HuH-7 (cell line): ENCODE measurements at regions not wholly inside any gene's neighbourhood (a gene's known extent, or its start where the extent isn't known, plus 50 kb on each side); places are given as distances from the start of the nearest gene placed in this dataset.

Experiments used
- DNase-seq: peaks from one replicate; pipeline ENCODE4 v3.0.0; 2011; ENCODE audit warnings: low spot score

DNA sequence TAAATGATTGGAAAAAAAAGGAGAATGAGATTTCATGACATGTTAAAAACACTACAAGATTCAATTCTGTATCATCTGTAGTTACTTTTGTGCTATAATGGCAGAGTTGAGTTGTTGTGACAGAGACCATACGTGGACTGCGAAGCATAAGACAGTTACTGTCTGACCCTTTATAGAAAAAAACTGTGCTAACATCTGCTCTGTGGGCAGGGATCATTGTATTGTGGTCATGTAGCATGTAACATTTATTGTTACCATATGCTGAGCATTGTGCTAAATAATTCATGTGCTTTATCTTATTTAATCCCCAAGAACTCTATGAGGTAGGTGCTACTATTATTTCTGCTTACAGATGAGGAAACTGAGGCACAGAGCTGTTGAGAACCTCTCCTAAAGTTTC lies 147.3 kb upstream of the HMHB1 start:
- no peak for DNase-seq

DNA sequence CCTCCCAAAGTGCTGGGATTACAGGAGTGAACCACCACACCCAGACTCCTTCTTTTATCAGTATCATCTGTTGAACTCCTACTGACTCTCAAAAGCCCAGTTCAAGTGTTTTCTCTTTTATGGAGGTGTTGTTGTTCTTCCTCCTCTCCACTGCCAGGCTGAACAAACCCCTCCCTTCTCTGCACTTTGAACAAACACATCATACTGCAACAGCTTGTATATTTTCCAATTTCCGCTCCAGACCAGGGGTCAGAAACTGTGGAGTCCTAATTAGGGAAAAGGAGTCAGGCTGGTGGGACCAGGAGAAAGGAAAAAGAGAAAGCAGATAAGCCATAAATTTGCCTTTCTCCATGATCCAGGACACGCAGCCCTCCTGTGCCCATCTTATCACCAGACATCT lies 148.1 kb upstream of the HMHB1 start:
- DNase-seq: no peak

DNA sequence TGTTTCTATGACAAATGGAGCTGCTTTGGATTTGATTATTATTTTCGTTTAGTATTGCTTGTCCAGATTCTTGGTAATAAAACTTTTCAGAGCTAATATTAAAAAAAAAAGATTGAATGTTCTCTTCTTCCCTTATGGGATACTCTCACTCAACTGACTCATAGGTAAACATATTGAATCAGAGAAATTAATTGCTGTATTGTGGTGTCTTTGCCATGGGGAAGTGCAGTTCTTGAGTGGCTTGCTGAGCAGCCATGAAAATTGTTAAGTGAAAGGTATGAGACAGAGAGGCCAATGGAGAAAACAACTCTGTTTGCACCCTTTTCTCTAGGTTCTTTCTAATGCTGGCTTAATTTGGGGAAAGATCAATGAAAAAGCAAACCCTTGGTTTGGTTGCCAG lies 149.9 kb upstream of the HMHB1 start:
- DNase-seq: no peak

DNA sequence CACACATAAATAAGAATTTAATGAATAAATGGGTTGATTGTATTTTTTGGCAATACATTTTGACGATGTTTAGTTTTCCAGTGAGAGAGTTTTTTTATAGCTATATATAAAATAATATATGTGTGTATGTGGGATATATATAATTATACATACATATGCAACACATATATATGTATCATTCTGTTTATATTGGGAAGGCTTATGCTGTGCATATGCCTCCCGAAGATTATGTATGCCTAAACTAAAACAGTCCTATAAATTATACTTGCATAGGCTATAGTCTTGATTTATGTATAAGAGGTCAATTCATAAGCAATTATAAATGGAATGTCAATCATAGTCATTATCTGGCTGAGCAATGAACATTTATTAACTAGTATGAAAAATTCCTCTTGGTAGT lies 151.3 kb upstream of the HMHB1 start:
- no peak for DNase-seq

DNA sequence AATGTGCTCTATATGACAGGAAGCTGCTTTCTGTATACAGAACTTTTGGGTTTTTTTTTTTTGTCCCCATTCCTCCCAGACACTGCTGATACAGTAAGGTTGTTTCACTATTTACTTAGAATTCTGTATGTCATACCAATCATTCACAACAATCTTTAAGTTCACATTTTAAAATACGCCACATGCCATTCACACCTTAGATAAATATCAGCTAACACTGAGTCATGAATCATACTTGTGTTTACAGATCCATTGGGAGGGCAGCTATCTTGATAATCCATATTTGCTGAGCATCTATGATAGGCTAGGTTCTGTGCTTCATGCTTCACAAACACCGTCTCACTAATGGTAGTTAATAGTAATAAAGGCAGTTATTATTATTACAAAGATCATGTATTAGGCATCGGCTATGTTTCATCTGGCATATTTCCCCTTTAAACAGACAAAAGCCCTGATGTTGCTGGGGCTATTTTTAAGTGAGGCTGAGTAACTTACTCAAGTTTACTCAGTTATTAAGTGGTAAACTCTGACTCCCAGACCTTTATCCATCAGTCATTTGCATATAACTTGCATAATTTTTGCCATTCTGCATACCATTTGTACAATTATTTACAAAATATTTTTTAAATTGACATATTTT lies 152.2 kb upstream of the HMHB1 start:
- DNase-seq: no peak

DNA sequence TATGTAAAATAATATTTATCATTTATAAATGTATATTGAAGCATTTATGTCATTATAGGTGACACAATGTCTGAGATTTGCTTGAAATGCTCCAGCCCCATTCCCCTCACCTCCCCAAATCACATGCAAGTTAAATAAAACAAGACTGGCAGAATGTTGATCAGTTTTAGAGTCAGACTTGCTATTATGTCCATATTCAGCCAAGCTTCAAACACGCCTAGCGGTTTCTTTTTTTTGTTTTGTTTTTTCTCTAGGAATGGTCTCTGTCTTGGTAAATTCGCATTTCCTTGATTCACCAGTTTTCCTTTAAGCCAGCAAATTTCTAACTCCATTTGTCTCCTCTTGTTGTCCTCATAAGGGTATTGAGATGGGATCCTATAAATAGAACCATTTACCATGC lies 153.0 kb upstream of the HMHB1 start:
- DNase-seq: no peak

DNA sequence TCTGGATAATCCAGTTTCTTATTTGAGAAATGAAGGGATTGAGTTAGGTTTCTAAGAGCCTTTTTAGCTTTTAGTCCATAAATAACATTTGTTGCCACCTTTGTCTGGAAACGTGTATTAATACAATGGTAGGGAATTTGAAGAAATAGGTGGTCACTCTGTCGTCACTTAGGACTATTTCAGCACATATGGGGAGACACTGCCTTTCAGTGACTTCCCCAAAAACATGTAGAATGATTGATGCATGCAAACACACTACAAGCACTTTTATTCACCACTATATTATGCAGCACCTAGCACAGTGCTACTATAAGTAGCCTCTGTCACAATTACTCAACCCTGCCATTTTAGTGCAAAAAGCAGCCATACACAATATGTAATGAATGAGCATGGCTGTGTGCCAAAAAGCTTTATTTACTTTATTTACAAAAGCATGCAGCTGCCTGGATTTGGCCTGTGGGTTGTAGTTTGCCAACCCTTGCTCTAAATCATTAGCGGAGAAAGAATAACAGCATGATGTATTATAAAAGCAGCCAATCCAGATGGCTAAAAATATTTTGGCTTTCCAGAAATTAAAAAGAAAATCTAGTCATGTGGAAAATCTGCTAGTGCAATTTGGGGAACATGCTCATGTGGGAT lies 154.2 kb upstream of the HMHB1 start:
- DNase-seq: no peak

DNA sequence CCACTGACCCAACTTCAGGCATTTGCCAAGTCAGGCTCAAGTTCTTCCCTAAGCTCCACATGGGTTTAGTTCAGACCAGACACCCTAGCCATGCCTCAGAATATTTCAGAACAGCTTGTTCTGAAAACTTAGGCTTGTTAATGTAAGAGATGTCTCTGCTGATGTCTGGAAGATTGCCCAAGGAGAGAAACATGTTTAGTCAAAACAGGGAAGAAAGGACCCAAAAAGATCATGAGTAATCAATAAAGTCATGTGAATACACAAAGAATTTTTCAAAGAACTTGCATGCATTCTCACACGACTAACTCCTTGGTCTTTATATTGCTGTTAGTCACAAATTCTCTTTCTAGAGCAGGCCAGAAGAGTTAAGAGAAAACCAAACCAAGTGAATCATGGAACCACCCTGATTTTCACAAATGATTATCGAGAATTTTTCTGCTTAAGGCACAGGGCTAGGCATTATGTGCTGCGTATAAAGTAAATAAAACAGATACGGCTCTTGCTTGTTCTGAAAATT lies 158.1 kb upstream of the HMHB1 start:
- DNase-seq: no peak

DNA sequence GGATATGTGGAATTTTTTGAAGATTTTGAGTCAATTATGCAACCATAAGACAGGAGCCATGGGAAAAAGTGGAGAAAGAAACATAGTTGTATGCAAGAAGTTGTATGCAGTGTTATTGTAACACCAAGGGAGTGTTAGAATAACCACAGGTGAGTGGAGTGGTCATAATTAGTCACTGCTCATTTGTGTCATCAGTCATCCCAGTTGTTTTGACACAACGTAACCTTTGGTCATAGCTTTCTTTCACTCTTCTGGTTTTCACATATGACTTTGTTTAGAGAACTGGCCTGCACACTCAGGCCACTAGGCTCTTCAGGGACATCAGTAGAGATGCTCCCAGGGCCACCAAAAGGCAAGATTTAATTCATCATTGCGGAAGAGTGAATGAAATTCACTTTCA lies 158.7 kb upstream of the HMHB1 start:
- no peak for DNase-seq

DNA sequence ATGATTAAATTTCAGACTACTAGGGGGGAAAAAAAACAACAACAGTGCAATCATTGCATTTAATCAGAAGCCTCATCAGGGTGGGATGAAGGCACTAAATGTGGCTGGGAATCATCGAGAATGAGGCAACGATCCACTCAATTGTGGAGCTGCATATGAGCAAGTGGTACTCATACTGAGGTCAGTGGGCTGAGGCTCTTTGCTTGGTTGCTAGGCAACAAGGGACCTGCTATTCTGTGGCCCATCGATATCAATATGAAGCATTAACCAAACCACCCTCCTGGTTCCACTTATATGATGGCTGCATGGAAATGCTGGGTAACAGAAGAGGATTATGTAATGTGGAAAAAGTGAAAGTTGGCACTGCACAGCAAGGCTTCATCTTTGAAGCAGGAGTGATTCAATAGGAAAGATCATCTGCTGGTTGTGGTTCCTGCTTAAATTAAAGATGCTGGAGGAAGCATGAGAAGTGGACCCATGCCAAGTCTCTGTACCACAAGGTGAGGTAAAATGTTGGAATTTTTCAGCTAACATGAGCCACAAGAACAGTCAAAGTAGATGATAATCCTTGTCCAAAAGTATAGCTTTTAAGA lies 159.8 kb upstream of the HMHB1 start:
- no peak for DNase-seq

DNA sequence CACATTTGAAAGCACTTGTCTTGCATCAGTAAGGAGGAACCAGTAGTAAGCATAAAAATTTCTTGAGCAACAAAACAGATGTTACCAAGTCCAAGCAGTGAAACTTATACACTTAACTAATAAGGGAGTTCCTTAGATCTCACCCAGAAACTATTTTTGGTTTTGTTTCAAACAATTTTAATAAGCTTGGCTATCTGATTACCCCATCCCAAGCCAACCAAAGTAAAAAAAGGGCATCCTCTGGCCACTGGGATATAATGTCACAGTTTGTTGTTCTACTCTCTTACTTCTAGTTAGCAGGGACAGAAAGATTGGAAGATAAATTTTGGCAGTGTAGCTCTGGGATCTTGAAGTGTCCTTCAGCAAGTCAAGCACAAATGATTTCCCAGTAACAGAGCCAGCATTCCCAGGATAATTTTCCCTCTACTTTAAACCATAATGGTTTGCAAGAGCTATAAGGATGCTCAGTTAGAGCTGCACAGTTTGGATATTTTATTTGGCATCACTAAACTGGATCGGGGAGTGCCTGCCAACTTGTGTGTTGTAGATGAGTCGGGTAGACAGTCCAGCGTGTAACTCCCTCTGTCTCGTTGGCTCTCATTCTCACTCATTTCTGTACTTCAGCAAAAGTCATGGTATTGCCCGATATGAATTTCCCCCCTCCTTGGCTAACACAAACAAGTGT lies 161.9 kb upstream of the HMHB1 start:
- DNase-seq: no peak

DNA sequence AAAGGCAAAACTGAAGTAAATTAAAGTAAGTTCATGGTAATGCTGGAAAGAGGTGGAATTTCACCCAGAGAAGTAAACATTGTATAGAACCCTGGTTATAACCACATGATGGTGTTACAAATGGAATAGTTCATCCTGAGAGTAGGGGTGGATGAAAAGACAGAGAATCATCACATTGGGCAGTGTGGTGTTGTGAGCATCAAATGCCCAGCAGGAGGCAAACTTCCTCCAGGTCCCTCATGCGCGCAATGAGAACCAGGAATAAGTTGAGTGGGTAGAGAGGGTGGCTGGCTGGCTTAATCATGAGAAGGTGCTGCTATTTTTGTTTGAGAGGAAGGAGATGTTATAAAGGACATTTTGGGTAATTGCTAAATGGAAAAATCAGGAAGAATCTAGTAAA lies 163.3 kb upstream of the HMHB1 start:
- DNase-seq: no peak

DNA sequence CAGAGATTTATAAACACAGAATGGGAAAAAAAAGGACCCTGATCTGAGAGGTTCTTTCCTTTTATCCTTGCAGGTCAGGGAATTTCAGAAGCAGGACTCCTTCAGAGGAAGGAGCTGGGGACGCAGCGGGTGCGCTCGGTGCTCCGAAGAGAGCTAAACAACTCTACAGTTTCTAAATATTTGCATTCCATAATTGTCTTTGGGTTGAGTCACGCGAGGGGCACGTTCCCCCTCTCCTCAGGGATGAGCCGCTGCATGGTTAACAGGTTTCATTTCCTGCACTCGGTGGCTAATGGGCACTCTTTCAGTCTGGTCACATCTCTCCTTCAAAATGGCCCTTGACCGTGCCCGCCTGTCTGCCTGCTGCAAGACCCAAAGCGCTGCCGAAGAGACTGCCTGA lies 165.0 kb upstream of the HMHB1 start:
- no peak for DNase-seq

DNA sequence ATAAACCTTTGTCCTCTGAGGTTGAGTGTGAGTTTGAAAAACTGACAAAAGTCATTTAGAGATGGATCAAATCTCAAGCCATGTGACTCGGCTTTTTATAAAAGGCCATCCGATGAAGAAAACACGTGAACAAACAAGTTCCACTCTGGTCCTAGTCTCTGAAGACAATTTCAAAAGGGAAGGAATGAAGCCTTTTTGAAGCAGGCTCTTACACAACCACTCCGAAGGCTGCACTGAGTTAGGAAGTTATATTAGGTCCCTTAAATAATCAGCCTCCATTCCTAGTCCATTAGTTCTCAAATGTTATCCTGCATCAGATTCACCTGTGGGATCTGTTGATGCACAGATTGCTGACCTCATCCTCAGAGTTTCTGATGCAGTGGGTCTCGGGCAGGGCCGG lies 166.6 kb upstream of the HMHB1 start:
- no peak for DNase-seq

DNA sequence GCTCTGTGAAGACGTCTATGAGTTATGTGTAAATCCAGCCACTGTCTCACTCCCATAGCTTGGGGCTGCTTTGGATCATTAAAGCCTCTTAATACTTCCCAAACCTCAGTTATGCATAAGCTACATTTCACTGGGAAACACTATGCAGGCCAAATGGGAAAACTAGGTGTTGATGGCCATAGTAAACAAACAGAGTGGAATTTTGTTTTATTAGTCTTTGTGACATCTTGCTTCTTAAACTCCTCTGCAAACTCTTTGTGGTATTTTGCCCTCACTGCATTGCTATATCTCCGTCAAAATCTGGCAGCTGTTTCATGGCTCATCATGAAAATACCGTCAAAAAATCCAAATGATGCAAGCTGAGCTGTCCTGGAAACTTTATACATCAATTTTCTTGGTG lies 167.2 kb upstream of the HMHB1 start:
- no peak for DNase-seq

DNA sequence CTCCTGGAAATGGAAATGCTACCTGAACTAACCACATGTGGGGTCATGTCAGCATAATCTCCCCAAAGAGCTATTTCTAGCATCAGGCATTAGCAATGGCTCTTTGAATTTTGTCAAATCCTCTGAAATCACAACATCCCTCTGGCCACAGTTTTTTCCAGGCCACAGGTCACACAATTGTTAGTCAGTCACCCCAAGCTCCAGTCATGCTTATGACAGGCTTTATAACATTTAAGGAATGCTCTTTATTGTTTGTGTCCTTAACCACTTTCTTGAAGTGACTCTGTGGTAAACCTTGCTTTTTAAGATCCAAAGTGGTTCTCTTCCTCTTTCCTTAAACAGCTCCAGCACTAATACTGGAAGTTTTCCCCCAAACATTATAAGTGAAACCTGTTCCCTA lies 169.2 kb upstream of the HMHB1 start:
- DNase-seq: no peak

DNA sequence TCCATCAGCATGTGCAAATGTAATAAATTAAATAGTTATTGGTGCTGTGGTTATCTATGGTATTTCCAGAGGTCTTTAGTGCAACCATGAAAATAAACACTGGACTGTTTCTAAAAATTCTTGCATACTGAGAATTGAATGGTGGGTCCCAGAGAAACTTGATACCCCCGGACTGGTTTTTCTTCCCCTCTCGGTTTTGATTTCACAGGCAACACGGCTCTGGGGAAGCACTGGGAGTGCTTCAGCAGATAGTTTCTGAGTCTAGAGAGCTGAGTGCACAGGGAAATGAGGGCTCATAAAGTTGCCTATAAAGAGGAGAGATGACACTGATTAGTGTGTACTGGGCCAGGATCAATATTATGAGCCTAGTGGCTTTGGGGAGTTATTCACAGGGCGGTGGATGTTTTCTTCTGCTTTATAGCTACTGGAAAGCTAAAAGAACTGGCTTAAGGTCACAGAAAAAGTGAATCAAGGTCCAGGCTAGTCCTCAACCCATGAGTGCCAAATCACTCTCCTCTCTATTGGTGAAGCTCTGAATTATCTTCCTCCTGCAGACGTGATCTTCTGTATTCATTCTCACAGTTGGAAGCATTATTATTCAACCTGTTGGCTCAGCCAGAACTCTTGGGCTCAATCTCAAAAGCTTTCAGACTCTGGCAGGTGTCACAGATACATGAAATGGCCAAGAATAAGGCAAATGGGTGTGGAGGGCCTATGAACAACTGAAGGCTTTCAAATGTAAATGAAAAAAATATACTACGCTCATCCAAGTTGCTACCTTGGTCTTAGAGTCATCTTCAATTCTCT lies 170.2 kb upstream of the HMHB1 start:
- no peak for DNase-seq

DNA sequence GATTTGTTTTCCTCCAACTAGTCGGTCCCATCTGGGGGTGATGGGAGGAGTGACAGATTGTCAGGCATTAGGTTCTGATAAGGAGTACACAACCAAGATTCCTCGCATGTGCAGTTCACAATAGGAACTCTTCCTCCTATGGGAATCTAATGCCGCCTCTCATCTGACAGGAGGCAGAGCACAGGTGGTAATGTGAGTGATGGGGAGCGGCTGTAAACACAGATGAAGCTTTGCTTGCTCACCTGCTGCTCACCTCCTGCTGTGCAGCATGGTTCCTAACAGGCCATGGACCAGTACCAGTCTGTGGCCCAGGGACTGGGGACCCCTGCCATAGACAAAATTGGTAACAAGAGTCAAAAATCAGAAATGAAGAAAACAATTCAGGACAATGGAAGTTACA lies 173.3 kb upstream of the HMHB1 start:
- no peak for DNase-seq

DNA sequence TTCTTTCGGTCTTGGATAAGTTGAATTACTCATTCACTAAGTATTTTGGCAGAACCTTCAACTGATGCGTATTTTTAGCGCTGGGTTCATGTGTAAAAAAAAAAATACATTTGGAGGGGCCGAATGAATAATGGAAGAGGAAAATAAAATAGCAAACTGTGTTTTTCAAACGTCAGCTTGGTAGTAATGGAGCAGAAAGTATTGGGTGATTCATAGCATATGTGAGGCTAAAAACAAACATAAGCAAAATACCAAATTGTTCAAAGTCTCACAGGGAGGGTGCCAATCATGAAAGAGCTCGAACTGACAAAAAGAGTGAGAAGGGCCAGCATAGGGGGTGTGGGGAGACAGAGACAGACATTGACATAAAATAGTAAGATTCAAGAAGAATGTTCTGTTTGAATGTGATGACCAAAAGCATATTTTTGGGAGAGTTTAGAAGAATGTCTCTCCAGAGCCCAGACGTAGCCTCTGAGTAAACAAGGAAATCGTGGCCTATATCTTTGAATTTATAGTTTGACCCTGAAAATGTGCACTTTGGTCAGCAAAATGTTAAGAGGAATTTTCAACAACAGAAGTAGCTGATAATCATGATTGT lies 174.9 kb upstream of the HMHB1 start:
- no peak for DNase-seq

DNA sequence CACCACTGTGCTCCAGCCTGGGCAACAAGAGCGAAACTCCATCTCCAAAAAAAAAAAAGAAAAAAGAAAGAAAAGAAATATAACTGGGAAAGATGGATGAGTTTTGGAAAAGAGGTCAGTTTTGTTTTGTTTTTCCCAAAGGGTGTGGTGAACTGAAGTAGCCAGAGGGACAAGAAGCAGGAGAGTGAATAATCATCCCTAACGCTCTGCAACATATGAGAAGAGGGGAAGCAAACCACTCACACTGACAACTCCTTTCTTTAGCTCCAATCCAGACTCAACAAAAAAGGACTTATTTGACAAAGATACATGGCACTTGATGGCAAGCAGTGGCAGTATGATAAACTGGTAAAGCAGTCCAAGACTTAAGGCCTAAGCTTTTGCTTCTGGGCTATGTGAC lies 176.1 kb upstream of the HMHB1 start:
- no peak for DNase-seq

DNA sequence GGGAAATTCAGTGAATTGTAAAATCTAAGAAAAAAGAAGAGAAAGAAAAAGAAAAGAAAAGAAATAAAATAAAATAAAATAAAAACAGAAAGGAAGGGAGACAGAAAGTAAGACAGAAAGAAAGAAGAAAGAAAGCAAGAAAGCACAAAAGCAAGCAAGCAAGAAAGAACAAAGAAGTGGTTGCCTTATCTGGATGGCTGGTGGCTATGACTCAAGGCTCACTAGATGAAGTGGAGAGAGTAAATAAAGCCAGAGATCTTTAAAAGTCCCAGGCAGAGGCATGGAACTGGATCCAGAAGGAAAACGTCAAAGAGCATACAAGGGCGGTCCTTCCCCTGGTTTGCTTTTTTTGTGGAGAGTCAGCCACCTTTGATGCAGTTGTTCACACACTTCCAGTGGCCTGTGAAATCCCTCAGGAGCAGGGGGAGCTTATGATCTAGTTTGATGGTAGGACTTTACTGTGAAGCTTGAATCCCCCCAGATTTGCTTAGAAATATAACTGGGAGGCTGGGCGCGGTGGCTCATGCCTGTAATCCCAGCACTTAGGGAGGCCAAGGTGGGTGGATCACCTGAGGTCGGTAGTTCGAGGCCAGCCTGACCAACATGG lies 176.7 kb upstream of the HMHB1 start:
- DNase-seq: no peak

DNA sequence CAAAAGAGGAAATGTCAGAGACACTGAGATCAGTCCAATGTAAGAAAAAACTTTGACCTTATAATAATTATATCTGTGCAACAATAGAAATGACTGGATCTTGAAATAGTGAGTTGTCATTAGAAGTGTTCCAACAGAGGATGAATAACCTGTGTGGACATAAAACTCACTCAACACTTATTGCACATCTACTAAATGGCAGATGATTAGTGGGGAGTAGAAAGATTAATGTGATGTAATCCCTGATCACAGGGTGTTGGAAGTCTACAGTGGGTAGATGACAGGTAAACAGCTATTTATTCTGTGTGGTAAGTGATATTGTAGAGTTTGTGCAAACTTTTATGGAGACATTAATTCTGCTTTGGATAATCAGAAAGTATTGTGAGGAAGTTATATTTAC lies 177.3 kb upstream of the HMHB1 start:
- no peak for DNase-seq
